SK-N-DZ (cell line): ENCODE measurements at regions not wholly inside any gene's neighbourhood (a gene's known extent, or its start where the extent isn't known, plus 50 kb on each side); places are given as distances from the start of the nearest gene placed in this dataset.
"Not testable (repeated sequence)": the region's sequence is repeated elsewhere in the genome, so short reads cannot be mapped to it uniquely, and the experiment has no call there.

Experiments used
- DNase-seq: peaks from one replicate; pipeline ENCODE4 v3.0.0-alpha.2; 2015; ENCODE audit warnings: low spot score
- small RNA-seq, 2 experiments: library from RNA; depleted of rRNA; stranded (forward); fragments of <200 nt; gene quantifications; one replicate each; pipeline ENCODE3, GENCODE V24; 2014

- DNase-seq: not testable (repeated sequence)
Measured at GRCh38 chr5:43824325-43824964, 221.5 kb downstream of the NNT start.

GRCh38 chr5:43818394-43818793 is 215.4 kb downstream of the NNT start:
- not testable (repeated sequence) for DNase-seq

GRCh38 chr5:43815497-43815896 is 212.5 kb downstream of the NNT start:
- no peak for DNase-seq

GRCh38 chr5:43804723-43805122 is 201.7 kb downstream of the NNT start:
- DNase-seq: no peak

GRCh38 chr5:43804041-43804440 is 201.1 kb downstream of the NNT start:
- no peak for DNase-seq

DNA sequence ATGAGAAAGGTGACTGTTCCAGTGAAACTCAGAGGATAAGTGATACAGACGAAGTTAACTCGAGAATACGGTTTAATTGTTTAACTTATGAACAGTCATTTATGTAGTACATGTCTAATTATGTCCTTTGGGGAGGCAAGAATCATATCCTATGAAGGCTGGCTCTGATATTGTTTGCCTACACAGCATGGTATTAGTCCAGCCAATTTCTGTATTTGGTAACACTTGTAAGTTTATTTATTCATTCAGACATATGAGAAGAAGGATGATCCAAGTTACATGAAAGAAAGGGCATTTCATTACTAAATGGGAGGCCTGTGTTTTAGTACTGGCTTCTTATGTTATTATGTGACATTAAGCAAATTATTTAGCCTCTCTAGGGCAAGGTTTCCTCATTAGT is 199.7 kb downstream of the NNT start:
- DNase-seq: no peak

- DNase-seq: no peak
Measured at GRCh38 chr5:43802119-43802518, 199.1 kb downstream of the NNT start.

GRCh38 chr5:43798740-43799139 is 195.8 kb downstream of the NNT start:
- no peak for DNase-seq

GRCh38 chr5:43791880-43792279 is 188.9 kb downstream of the NNT start:
- not testable (repeated sequence) for DNase-seq

DNA sequence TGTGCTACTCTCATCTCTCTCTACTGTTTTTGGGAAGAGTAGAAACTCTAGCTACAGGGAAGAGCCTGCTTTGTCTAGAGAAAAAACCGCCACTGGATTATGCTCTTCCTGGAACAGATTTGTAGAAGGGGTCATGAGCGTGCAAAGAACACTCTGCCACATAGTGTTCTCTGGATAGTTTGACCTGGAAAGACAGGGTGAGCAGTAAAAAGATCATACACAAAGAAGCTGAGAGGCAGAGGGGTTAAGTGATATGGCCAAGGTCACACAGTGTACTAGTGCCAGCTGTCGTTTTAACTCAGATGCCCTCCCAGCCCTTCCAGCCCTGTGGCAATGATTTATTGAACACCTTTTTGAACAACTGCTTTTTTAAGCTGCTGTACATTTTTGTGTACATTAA is 182.2 kb downstream of the NNT start:
- no peak for DNase-seq

DNA sequence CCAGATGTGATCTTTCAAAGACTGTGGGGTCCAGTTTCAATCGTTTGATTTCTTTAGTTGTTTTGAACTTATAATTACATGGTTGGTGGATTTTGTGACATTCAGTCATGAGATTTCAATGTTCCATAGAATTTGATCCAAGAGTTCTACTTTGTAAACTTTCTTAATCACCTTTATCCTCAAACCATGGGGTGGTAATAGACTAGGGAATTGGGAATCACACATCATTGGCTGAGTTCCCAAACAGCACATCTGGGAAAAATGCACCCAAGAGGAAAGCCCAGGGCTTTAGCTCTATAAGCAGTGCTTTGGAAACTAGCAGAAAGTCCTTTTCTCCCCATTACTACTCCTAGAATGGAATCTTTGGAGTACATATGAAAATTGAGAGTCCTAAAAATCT is 177.6 kb downstream of the NNT start:
- DNase-seq: no peak

DNA sequence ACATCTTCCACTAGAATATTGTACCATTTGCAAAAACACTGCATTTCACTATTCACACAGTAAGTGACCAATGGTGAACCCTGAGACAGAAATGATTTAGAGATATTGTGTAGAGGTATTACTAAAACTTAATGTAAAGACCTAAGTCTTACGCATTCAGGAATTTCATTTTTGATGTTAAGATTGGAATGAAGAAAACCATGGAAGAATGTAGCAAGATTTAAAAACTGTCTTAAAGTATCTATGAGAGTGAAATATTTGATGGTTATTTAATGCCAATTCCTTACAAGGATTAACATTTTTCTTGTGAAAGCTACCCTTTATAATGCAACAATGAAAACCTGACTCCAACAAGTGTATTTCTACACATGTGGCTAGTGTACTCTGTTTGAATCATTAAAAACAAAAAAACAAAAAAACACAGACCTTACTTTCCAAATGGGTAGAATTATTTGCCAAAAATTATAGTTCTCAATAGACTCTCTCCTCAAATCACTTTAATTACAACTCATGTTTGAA is 172.0 kb downstream of the NNT start:
- DNase-seq: no peak

DNA sequence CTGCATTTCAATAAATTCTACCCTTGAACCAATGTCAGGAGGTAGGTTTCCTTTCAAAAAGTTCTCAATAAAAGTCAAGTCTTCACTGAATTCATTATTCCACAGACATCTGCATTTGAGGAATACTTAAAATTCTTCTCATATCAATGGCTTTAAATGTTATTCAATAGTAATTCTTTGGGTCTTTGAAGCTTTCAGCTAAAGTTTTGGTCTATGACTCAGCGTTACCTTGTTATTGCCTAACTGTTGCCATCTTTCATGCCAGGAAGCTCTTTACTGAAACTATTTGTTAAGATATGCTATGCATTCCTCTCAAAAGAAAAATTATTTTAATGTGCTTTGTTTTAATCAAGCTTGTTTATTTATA is 170.5 kb downstream of the NNT start:
- no peak for DNase-seq

- no peak for DNase-seq
Measured at GRCh38 chr5:43772764-43773477, 169.9 kb downstream of the NNT start.

- no peak for DNase-seq
Measured at GRCh38 chr5:43772458-43772763, 169.4 kb downstream of the NNT start.

- DNase-seq: no peak
Measured at GRCh38 chr5:43771611-43772031, 168.6 kb downstream of the NNT start.

DNA sequence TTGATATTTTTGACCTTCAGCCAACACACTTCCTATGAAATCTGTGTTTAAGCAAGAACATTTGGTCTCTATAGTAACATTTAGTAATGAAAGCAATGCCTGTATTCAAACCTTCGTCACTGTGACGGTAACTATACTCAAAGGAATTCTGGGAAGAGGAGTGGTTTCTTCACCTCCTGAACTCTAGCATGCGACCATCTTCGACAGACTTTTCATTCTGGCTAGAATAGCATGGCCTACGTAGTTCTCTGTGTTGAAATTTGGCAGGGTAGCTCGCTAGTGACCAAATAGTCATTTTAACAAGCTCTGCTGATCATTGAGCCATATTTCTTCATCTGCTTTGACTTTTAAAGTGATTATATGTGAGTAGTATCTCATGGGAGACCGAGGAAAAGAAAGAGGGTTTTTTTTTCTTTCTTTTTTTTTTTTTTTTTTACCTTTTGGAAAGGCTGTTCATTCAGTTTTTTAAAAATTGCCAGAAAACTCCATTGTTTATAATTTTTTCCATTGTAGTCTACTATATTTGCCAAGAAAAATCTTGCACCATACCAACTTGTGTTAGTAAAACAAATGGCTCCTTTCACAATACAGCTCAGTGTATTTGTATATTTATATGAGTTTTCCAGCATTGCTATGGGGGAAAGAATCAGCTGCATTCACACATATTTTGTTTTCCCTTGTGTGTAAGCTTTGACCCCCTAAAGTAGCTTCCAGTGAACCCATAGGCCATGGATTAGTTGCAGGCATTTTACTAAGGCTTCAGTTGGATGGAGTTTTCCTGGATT is 166.8 kb downstream of the NNT start:
- no peak for DNase-seq

Small RNA genes lying in the stretch of these regions (small RNA-seq; reads per million reads assigned to genes)
- 0 reads per million in 2 experiments for gene RNU6-381P
